SK-N-DZ (cell line): ENCODE measurements at regions not wholly inside any gene's neighbourhood (a gene's known extent, or its start where the extent isn't known, plus 50 kb on each side); places are given as distances from the start of the nearest gene placed in this dataset.

ENCODE experiments used
- DNase-seq: peaks from one replicate; pipeline ENCODE4 v3.0.0-alpha.2; 2015; ENCODE audit warnings: low spot score

DNA sequence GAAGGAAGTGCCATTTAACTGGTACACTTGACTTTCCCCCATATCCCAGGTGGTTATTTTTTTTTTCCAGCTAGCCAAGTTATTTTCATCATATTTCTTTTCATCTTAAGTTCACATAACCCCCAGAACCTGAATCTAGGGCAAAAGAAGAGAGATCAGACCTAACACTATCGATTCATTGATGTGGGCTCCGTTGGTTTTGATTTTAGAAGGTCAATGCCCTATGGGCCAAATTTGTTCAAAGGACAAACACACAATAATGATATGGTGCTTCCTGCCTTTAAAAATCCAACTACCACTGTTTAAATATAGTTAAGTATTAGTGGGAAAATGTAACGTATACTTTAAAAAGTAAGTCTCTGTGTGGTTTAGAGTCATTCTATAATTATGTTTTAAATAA is 665.7 kb downstream of the ZNF674 start:
- DNase-seq = no peak

- DNase-seq = no peak
Measured at GRCh38 chrX:45876206-45876605, 669.0 kb downstream of the ZNF674 start.

- no peak for DNase-seq
Measured at GRCh38 chrX:45873781-45874180, 671.4 kb downstream of the ZNF674 start.

DNA sequence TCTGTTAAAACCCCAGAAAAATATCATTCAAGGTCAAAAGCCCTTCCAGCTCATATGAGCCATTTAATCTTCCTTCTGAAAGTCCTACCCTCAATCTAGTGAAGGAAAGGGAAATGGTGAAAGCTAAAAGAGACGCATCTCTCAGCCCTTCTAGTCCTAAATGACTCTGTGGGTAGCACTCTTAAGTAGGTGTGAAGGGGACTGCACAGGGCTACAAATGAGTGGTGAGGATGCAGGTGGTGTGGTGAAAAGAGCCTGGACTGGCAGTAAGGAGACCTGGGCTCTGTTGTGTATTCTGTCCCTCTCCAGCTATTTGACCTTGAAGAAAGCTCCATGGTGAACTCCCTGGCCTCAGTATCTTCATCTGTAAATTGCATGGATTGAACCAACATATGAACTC is 671.8 kb upstream of the DIPK2B start:
- DNase-seq = no peak

DNA sequence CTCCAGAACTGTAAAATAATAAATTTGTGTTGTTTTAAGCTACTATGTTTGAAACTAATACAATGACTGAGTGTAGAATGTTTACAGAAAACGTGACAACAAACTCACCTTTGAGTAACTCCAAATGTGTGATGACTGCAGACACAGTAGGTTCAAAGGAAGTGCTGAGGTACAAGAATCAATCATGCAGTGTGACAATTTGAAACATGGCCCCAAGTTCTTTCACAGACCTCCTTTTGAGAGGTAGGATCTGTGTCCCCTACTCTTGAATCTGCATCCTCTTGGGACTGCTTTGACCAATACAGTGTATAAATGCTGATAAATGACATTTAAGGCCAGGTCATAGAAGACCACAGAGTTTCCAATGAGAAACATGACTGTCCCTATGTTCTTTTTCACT is 667.7 kb upstream of the DIPK2B start:
- DNase-seq = no peak

GRCh38 chrX:45862801-45863200 is 662.1 kb upstream of the DIPK2B start:
- DNase-seq = no peak

- no peak for DNase-seq
Measured at GRCh38 chrX:45860450-45860849, 659.8 kb upstream of the DIPK2B start.

DNA sequence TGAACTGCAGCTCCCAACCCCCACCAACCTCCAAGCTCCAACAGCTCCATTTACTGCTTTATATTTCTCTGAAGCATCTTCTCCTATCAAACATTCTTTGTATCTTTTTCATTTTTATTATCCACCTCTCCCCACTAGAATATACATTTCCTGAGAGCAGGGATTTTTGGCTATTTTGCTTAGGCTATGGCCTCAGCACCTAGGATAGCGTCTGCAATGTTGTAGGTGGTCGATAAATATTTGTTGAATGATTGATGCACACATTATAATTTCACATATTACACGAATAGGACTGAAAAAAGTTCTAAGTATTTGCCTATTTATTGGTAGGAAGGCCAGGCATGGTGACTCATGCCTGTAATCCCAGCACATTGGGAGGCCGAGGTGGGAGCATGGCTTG is 658.7 kb upstream of the DIPK2B start:
- DNase-seq = no peak

GRCh38 chrX:45852884-45853283 is 652.2 kb upstream of the DIPK2B start:
- no peak for DNase-seq

DNA sequence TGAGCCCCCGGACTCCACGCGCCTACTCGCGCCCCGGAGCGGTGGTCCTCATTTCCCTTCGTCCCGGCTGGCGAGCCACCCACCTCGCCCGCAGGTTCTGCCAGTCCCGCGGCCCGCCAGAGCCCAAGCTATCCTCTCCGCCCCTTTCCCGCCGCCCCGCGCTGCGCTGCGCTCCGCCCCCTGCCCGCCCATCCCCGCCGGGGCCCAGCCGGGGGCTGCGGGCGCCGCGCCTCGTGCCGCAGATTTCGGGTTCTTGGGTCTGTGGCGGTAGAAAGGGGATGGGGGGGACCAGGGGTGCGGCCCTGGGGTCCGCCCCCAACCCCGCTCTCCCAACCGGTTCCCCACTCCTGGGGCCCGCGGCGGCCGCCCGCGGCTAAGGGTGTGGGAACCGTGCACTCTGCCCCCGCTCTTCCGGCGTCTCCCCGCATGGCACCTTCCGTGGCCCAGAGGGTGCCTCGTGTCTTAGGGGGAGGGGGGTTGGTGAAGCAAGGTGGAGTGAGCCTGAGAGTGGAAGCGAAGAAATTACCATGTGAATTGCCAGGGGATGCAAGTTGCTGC is 650.8 kb upstream of the DIPK2B start:
- DNase-seq = no peak

GRCh38 chrX:45850775-45851433 is 650.2 kb upstream of the DIPK2B start:
- no peak for DNase-seq

DNA sequence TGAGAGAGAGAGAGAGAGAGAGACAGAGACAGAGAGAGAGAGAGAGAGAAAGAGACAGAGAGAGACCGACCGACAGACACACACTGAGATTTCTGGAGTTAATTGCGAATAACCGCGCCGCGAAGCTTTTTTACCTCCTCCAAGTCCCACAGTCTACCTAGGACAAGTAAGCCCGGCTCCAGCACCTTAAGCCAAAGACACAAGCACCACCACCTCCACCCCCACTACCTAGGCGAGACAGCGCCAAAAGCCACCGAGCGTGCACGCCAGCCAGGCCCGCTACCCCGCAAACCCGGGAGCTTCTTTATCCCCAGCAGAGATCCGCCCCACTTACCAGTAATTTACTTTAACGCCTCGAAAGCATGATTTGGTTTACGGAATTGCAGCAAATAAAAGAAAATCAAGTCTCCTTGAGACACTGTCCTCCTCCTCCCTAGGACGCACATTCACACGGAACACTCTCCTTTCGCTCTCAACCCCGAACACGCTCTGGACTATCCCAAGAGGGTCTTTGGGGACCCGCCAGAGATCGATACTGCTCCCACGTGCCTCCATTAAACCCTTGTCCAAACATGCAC is 649.6 kb upstream of the DIPK2B start:
- DNase-seq = no peak

DNA sequence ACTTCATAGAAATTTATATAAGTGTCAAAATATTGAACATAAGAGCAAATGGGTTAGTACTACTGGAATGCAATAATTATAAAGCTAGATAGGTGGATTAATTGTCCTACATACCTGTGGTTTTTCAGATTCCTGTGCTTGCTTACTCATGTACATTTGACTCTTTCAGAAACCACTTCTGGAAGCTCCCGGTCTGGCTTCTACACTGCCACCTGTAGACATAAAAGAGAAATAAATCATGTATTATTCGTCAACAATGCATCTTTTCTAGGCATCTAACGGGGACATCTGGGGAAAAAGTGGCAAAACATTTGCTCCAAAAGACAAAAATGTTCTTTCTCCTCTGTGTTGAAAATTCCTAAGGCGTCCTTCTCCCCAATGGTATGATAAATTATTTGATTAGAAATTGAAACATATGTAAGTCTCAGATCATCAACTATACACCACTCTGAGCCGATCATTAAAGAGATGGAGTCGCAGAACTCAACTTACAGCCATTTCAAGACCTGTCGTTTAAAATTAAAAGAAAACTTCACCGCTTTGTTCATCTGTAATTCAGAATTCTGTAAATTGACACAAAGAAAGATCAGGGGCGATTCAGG is 648.7 kb upstream of the DIPK2B start:
- no peak for DNase-seq

DNA sequence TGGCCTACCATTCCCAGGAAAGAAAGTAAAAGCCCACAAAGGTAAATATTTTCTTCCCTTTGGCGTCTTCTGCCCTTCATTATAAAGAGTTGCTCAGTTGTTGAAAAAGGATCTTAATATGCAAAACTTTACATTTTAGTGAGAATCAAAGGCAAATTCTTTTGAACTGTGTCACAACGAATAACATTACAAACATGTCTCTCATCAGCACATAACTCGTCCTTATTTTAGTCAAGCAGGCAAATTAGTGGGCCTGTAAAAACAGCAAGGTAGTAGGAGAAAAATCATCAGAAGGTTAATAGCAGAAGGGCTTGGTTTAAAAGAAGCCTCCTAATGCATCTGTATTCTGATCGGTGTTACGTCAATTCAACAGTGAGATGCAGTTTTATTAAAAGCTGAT is 647.3 kb upstream of the DIPK2B start:
- no peak for DNase-seq

GRCh38 chrX:45846328-45846727 is 645.7 kb upstream of the DIPK2B start:
- DNase-seq = no peak

DNA sequence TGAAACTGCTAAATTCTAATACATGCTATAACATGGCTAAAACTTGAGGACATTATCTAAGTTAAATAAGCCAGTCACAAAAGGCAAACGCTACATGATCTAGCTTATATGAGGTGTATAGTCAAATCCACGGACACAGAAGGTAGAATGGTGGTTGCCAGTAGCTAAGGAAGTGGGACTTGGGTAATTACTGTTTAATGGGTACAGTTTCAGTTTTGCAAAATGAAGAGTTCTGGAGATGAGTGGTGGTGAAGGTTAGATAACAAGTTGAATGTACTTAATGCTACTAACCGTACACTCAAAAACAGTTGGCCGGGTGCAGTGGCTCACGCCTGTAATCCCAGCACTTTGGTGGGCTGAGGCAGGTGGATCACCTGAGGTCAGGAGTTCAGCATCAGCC is 644.5 kb upstream of the DIPK2B start:
- DNase-seq = no peak

- no peak for DNase-seq
Measured at GRCh38 chrX:45843518-45843917, 642.8 kb upstream of the DIPK2B start.

- DNase-seq = no peak
Measured at GRCh38 chrX:45842926-45843315, 642.2 kb upstream of the DIPK2B start.

- DNase-seq = no peak
Measured at GRCh38 chrX:45842207-45842925, 641.7 kb upstream of the DIPK2B start.

DNA sequence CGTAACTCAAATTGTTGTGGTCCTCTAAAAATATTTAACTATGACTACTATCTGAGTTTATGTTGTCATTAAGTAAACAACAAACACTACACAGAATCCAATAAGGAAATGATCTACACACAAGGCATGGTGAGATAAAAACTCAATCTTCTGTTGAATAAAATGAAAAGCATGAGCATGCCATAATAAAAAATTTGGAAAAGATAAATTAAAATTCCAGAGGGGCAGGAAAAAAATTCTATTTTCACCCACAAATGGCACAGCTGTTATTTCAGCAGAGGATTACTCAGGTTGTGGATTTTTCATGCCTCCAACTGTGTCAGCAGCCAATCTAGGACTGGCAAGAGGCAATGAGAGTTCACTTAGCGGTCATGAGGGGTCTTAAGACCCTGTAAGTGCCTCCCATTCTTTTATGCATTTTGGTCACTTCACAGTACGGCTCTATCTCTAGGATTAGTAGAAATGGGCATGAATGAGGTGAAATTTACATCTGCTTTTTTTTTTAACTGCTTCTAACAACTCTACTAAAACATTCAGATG is 639.8 kb upstream of the DIPK2B start:
- no peak for DNase-seq

GRCh38 chrX:45830343-45830742 is 629.7 kb upstream of the DIPK2B start:
- no peak for DNase-seq

DNA sequence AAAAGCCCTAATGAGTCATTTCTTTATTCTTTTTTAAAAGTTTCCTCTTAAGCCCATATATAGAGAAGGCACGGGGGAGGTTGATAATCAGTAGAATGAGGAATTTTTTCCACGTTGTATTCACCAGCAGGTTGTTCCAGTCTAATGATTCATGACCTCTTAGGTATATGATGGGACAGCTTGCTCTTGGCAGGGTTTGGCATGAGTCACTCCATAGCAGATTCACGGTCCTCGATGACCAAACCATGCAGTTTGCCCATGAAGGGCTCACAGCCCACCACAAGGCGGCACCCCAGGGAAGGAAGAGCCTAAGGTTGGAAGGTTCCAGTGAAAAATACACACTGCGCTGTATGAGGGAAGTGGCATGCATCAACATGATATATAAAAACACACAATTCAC is 623.8 kb upstream of the DIPK2B start:
- peak; percentile 1 for DNase-seq
